Heart left ventricle (tissue), 13 donors: ENCODE measurements at regions not wholly inside any gene's neighbourhood (a gene's known extent, or its start where the extent isn't known, plus 50 kb on each side); places are given as distances from the start of the nearest gene placed in this dataset.
"Not testable (repeated sequence)": the region's sequence is repeated elsewhere in the genome, so short reads cannot be mapped to it uniquely, and the experiment has no call there.

ENCODE experiments used
- POLR2A ChIP-seq, 2 donors: fragments of 450-650 bp; IDR thresholded peaks; one replicate each; pipeline ENCODE4 v1.6.1; 2017; ENCODE audit warnings: antibody characterized with exemption in 2 of 2, mild to moderate bottlenecking in 2 of 2, moderate library complexity in 2 of 2
- TF ChIP-seq, protein P1 (sequence below), 12 donors: fragments of 200-600 bp; sonication (generic) in 4 of 12; IDR thresholded peaks; one replicate each; pipeline versions ENCODE4 v1.5.0 to v1.8.0; 2018 to 2022; ENCODE audit warnings: antibody characterized with exemption in 12 of 12, mild to moderate bottlenecking in 5 of 12
- donor health status: ischemic (EF 13 %, LVEDD 7.1; RV severe dilation, severe dysfunction).
- donor health status: DM: no; HTN: yes; CAD: no.
- donor health status: DM: no; HTN: no; CAD: no.
- donor health status: ischemic (EF 25% LVEDD 6.9; RV normal size, moderate dysfunction).
- donor health status: ischemic (EF 25% LVEDD 5.7; RV mildly dilated, moderate dysfunction).
- donor health status: ischemic (EF 35%, LVEDD 5.7; RV mildly dilated, moderate dysfunction).
- donor health status: nonischemic (EF 11% LVEDD 7.7; RV severe dilation, severe dysfunction).
- donor health status: DM: yes; HTN: yes; CAD: no.
- donor health status: PGD.
- donor health status: ischemic (EF 29% LVEDD 5.4; RV normal size, mild dysfunction).
- donor health status: nonischemic (EF 23%, LVEDD 6.1; RV moderate dilation, normal function).

- TF ChIP-seq, protein P1, sequence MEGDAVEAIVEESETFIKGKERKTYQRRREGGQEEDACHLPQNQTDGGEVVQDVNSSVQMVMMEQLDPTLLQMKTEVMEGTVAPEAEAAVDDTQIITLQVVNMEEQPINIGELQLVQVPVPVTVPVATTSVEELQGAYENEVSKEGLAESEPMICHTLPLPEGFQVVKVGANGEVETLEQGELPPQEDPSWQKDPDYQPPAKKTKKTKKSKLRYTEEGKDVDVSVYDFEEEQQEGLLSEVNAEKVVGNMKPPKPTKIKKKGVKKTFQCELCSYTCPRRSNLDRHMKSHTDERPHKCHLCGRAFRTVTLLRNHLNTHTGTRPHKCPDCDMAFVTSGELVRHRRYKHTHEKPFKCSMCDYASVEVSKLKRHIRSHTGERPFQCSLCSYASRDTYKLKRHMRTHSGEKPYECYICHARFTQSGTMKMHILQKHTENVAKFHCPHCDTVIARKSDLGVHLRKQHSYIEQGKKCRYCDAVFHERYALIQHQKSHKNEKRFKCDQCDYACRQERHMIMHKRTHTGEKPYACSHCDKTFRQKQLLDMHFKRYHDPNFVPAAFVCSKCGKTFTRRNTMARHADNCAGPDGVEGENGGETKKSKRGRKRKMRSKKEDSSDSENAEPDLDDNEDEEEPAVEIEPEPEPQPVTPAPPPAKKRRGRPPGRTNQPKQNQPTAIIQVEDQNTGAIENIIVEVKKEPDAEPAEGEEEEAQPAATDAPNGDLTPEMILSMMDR (IDR thresholded peaks at IDR 0.05), result not testable (repeated sequence)
- not testable (repeated sequence) for TF ChIP-seq POLR2A (IDR thresholded peaks at IDR 0.05)
These were observed 307.3 kb downstream of the RPS6KC1 start for GRCh38 chr1:213358368-213358767.
